Cardiac muscle cell (in vitro differentiated cells and primary cell): ENCODE measurements at regions not wholly inside any gene's neighbourhood (a gene's known extent, or its start where the extent isn't known, plus 50 kb on each side); places are given as distances from the start of the nearest gene placed in this dataset.

ENCODE experiments used
- DNase-seq, 2 donors: peaks; one replicate each; pipeline versions ENCODE4 v3.0.0 to v3.0.0-alpha.2; 2010 to 2017; ENCODE audit warnings: low read depth in 1 of 2, low spot score in 1 of 2
- H3K27ac ChIP-seq: fragments of 200-600 bp; sonication (generic); 2 replicates; pipeline ENCODE4 v1.5.1; 2016
- H3K27me3 ChIP-seq: fragments of 200-600 bp; sonication (generic); 2 replicates; pipeline ENCODE4 v1.6.0; 2016; ENCODE audit warnings: control low read depth
- H3K36me3 ChIP-seq: fragments of 200-600 bp; sonication (generic); 2 replicates; pipeline ENCODE4 v1.5.1; 2016; ENCODE audit warnings: control low read depth
- H3K4me1 ChIP-seq: fragments of 200-600 bp; sonication (generic); 2 replicates; pipeline ENCODE4 v1.8.1; 2017; ENCODE audit warnings: low read depth, mild to moderate bottlenecking, mixed run types
- H3K4me3 ChIP-seq: fragments of 200-600 bp; sonication (generic); 2 replicates; pipeline ENCODE4 v1.5.1; 2016; ENCODE audit warnings: mild to moderate bottlenecking
- H3K9me3 ChIP-seq: fragments of 200-600 bp; sonication (generic); 2 replicates; pipeline ENCODE4 v1.5.1; 2017; ENCODE audit warnings: low read depth, mild to moderate bottlenecking, control low read depth
- CTCF ChIP-seq: IDR thresholded peaks from 2 replicates; pipeline ENCODE4 v1.5.1; 2012; ENCODE audit warnings: low read depth, mild to moderate bottlenecking, low read length

- Histone ChIP-seq H3K27me3 (no peaks in the 10 kb centered on the region), H3K4me3 (no peak overlapping the region), H3K4me1 (peaks cover 8% of the 10 kb centered on the region), H3K9me3 (no peaks in the 10 kb centered on the region), H3K27ac (no peak overlapping the region), H3K36me3 (no peaks in the 10 kb centered on the region)
- no peak for TF ChIP-seq CTCF
- no peak for DNase-seq
Measured at GRCh38 chr3:159786489-159787177, 202.0 kb upstream of the IL12A start.

- H3K4me1 ChIP-seq, result peaks cover 8% of the 10 kb centered on the region
- no peak overlapping the region for H3K27ac ChIP-seq
- H3K27me3 ChIP-seq, result no peaks in the 10 kb centered on the region
- H3K4me3 ChIP-seq, result no peak overlapping the region
- no peak for TF ChIP-seq CTCF
- DNase-seq, result peak in 1 of 2 donors; percentile 86
- H3K36me3 ChIP-seq, result no peaks in the 10 kb centered on the region
- H3K9me3 ChIP-seq, result no peaks in the 10 kb centered on the region
Measured at GRCh38 chr3:159787178-159787574, 201.5 kb upstream of the IL12A start.

- Histone ChIP-seq H3K4me1 (peaks cover 8% of the 10 kb centered on the region), H3K36me3 (no peaks in the 10 kb centered on the region), H3K27ac (no peak overlapping the region), H3K9me3 (no peaks in the 10 kb centered on the region), H3K4me3 (no peak overlapping the region), H3K27me3 (no peaks in the 10 kb centered on the region)
- DNase-seq, result peak in 1 of 2 donors; percentile 85
- no peak for TF ChIP-seq CTCF
Measured at GRCh38 chr3:159787794-159788205, 200.8 kb upstream of the IL12A start.

GRCh38 chr3:159788291-159788690, 200.3 kb upstream of the IL12A start:
- H3K9me3 ChIP-seq, result no peaks in the 10 kb centered on the region
- peak in 1 of 2 donors; percentile 51 for DNase-seq
- H3K4me3 ChIP-seq, result no peak overlapping the region
- H3K4me1 ChIP-seq, result peaks cover 8% of the 10 kb centered on the region
- H3K27ac ChIP-seq, result no peak overlapping the region
- H3K27me3 ChIP-seq, result no peaks in the 10 kb centered on the region
- TF ChIP-seq CTCF, result no peak
- H3K36me3 ChIP-seq, result no peaks in the 10 kb centered on the region

- Histone ChIP-seq H3K27ac (no peak overlapping the region), H3K27me3 (no peaks in the 10 kb centered on the region), H3K4me1 (peaks cover 8% of the 10 kb centered on the region), H3K9me3 (no peaks in the 10 kb centered on the region), H3K4me3 (no peak overlapping the region), H3K36me3 (no peaks in the 10 kb centered on the region)
- TF ChIP-seq CTCF, result no peak
- DNase-seq, result no peak
Measured at GRCh38 chr3:159789017-159789416, 199.6 kb upstream of the IL12A start.
